OCI-LY7 (cell line): ENCODE measurements at regions not wholly inside any gene's neighbourhood (a gene's known extent, or its start where the extent isn't known, plus 50 kb on each side); places are given as distances from the start of the nearest gene placed in this dataset.

Source experiments
- BruUV-seq: library from RNA; stranded (reverse); fragments of 400-500 nt; replicated peaks from 2 replicates; lab custom pipeline; 2021; lab: Mats Ljungman, UMichigan
- CTCF ChIA-PET: fragments of 300-600 bp; sonication (Branson Sonifier 250); formaldehyde crosslinking; loops from one replicate; lab custom pipeline; 2022; ENCODE audit warnings: antibody characterized with exemption; ENCODE audit not compliant: unreplicated experiment; lab: Charles Lee
- POLR2A ChIA-PET: fragments of 300-600 bp; sonication (Branson Sonifier 250); formaldehyde crosslinking; loops from one replicate; lab custom pipeline; 2022; ENCODE audit warnings: antibody characterized with exemption; lab: Charles Lee
- DNase-seq: peaks from one replicate; pipeline ENCODE4 v3.0.0-alpha.2; 2015; ENCODE audit warnings: low spot score
- H2AFZ ChIP-seq: fragments of 200-600 bp; sonication (generic), shearing (Covaris generic); 2 replicates; pipeline ENCODE4 v1.6.1; 2014; ENCODE audit warnings: mild to moderate bottlenecking, antibody characterized with exemption, low read length, moderate library complexity
- H3K27ac ChIP-seq: fragments of 200-600 bp; sonication (generic); 2 replicates; pipeline ENCODE4 v1.5.1; 2014; ENCODE audit warnings: mixed run types, low read depth, mild to moderate bottlenecking, moderate library complexity, low read length, inconsistent platforms; ENCODE audit not compliant: poor library complexity, severe bottlenecking
- H3K36me3 ChIP-seq: fragments of 200-600 bp; sonication (generic); 2 replicates; pipeline ENCODE4 v1.6.1; 2014; ENCODE audit warnings: mild to moderate bottlenecking, antibody characterized with exemption, low read length, moderate library complexity, mixed read lengths; ENCODE audit not compliant: insufficient read depth
- H3K4me1 ChIP-seq: fragments of 200-600 bp; sonication (generic); 2 replicates; pipeline ENCODE4 v1.5.1; 2014; ENCODE audit warnings: mild to moderate bottlenecking, low read length; ENCODE audit not compliant: insufficient read depth, poor library complexity, severe bottlenecking
- H3K4me2 ChIP-seq: fragments of 200-600 bp; sonication (generic); 2 replicates; pipeline ENCODE4 v1.6.1; 2014; ENCODE audit warnings: mild to moderate bottlenecking, low read length
- H3K4me3 ChIP-seq: fragments of 200-600 bp; sonication (generic); 2 replicates; pipeline ENCODE4 v1.5.1; 2014; ENCODE audit warnings: mild to moderate bottlenecking, low read depth, low read length; ENCODE audit not compliant: poor library complexity, severe bottlenecking
- H3K79me2 ChIP-seq: fragments of 200-600 bp; sonication (generic); 2 replicates; pipeline ENCODE4 v1.6.1; 2016; ENCODE audit warnings: low read depth, mild to moderate bottlenecking, low read length, moderate library complexity, mixed read lengths; ENCODE audit not compliant: insufficient read depth
- H3K9me2 ChIP-seq: fragments of 200-600 bp; sonication (generic); 2 replicates; pipeline ENCODE4 v1.6.1; 2016; ENCODE audit warnings: mild to moderate bottlenecking, low read length, mixed read lengths; ENCODE audit not compliant: insufficient read depth
- H3K9me3 ChIP-seq: fragments of 200-600 bp; sonication (generic); 2 replicates; pipeline ENCODE4 v1.6.1; 2014; ENCODE audit warnings: mild to moderate bottlenecking, mixed run types, low read length, mixed read lengths
- H4K20me1 ChIP-seq: fragments of 200-600 bp; sonication (generic); 2 replicates; pipeline ENCODE4 v1.6.1; 2014; ENCODE audit warnings: mild to moderate bottlenecking, antibody characterized with exemption, low read length, moderate library complexity, mixed read lengths; ENCODE audit not compliant: insufficient read depth
- EZH2phosphoT487 ChIP-seq: fragments of 200-600 bp; sonication (generic); IDR thresholded peaks from 2 replicates; pipeline ENCODE4 v1.6.1; 2018; ENCODE audit warnings: low read depth, borderline replicate concordance, mild to moderate bottlenecking, mixed run types, antibody characterized with exemption, low read length, moderate library complexity, mixed read lengths
- intact Hi-C: fragments of 100-400 bp; cut with micrococcal nuclease; formaldehyde crosslinking; loops from one replicate; pipeline ENCODE4 v1.10.0; 2022; ENCODE audit not compliant: unreplicated experiment
- TF ChIP-seq, protein P1 (sequence below): fragments of 200-600 bp; sonication (generic); conservative IDR thresholded peaks from 2 replicates; pipeline ENCODE4 v1.5.1; 2014; ENCODE audit warnings: mild to moderate bottlenecking, antibody characterized with exemption, low read length, moderate library complexity, mixed read lengths

DNA sequence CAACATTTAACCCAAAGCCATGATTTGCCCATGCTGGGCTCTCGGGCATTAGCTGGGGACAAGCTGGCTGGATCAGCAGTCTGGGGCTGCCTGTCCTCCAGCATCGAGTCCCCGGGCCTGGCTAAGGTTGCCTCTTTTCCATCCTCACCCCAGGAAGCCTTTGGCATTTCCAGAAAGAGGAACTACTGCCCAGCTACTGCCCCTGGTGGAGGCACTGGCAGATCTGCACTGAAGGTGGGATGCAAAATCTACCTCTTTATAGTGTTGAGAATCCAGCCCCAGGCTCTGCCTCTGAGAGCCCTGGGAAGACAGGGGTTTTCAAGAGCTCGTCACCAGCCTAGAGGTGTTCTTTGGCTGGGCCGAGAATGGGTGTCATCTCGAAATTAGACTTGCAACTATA lies 635.9 kb downstream of the MATN1 start:
- no peaks in the 10 kb centered on the region for H3K36me3 ChIP-seq
- no peaks in the 10 kb centered on the region for H4K20me1 ChIP-seq
- H3K9me2 ChIP-seq, result no peaks in the 10 kb centered on the region
- no peak overlapping the region for H2AFZ ChIP-seq
- intact Hi-C loops, result no loop called here
- H3K4me3 ChIP-seq, result no peak overlapping the region
- TF ChIP-seq EZH2phosphoT487, result no peak
- TF ChIP-seq, protein P1, sequence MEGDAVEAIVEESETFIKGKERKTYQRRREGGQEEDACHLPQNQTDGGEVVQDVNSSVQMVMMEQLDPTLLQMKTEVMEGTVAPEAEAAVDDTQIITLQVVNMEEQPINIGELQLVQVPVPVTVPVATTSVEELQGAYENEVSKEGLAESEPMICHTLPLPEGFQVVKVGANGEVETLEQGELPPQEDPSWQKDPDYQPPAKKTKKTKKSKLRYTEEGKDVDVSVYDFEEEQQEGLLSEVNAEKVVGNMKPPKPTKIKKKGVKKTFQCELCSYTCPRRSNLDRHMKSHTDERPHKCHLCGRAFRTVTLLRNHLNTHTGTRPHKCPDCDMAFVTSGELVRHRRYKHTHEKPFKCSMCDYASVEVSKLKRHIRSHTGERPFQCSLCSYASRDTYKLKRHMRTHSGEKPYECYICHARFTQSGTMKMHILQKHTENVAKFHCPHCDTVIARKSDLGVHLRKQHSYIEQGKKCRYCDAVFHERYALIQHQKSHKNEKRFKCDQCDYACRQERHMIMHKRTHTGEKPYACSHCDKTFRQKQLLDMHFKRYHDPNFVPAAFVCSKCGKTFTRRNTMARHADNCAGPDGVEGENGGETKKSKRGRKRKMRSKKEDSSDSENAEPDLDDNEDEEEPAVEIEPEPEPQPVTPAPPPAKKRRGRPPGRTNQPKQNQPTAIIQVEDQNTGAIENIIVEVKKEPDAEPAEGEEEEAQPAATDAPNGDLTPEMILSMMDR, result 0 out of 2 replicates have a peak, but pooled peaks have one; percentile 32
- no peaks in the 10 kb centered on the region for H3K79me2 ChIP-seq
- H3K9me3 ChIP-seq, result 0 out of 2 replicates have a peak, but pooled peaks cover 4% of the 10 kb centered on the region
- ChIA-PET POLR2A (no interaction called here), CTCF (no interaction called here)
- BruUV-seq, result no TSS peak
- no peaks in the 10 kb centered on the region for H3K4me1 ChIP-seq
- peak; percentile 7 for DNase-seq
- no peak overlapping the region for H3K4me2 ChIP-seq
- H3K27ac ChIP-seq, result no peak overlapping the region

DNA sequence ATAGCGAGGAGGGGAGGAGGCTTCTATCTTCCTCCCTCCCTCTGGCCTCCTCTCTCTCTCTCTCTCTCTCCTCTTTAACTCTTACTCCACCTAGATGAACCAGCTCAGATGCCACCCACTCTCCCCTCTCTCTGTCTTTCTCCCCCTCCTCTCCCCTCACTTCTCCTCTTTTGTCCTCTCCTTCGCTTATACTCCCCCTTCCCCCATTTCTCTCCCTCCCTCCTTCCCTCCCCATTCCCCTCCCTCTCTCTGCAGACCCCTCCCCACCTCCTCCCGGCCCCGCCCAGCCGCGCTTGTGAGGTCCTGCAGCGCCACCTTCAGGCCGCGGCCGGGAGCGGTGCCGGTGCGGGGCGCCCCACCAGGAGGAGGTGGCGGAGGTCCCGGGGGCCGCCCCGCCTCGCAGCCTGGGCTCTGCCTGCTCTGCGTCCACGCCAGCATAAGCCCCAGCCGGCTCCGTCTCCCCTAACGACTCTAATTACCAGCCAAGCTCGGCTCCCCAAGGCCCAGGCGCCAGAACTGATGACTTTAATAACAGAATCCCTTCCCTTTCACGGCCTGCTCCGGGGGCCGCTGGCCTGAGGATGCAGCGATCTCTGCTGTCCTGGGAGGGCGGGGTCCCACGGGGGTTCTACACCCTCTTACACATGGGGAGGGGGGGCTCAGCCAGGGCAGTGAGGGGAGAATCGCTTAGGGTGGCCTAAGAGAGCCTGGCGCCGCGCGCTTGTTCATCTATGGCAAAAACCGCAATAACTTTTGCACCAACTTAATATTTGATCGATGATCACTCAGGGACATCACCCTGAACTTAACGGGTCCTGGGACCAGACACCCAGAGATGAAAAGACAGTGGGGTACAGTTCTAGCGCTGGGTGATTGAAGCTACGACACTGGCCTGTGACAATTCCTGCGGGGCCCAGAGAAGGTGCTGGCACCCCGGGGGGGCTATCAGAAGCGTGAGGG lies 637.3 kb downstream of the MATN1 start:
- H3K4me3 ChIP-seq, result no peak overlapping the region
- DNase-seq, result peak; percentile 33
- no peak overlapping the region for H3K4me2 ChIP-seq
- H3K36me3 ChIP-seq, result no peaks in the 10 kb centered on the region
- no peaks in the 10 kb centered on the region for H3K9me3 ChIP-seq
- H3K9me2 ChIP-seq, result no peaks in the 10 kb centered on the region
- no peaks in the 10 kb centered on the region for H3K79me2 ChIP-seq
- TF ChIP-seq, protein P1, result peak; percentile 81
- no peak for TF ChIP-seq EZH2phosphoT487
- no TSS peak for BruUV-seq
- ChIA-PET POLR2A (no interaction called here), CTCF (no interaction called here)
- no peaks in the 10 kb centered on the region for H4K20me1 ChIP-seq
- H3K27ac ChIP-seq, result no peak overlapping the region
- intact Hi-C loops, result no loop called here
- H2AFZ ChIP-seq, result no peak overlapping the region
- H3K4me1 ChIP-seq, result no peaks in the 10 kb centered on the region
